ENCODE measurements at regions not wholly inside any gene's neighbourhood (a gene's known extent, or its start where the extent isn't known, plus 50 kb on each side); places are given as distances from the start of the nearest gene placed in this dataset.

GRCh38 chr3:57009802-57010201 is 50.7 kb upstream of the SPATA12 start:
- no peak for DNase-seq

DNA sequence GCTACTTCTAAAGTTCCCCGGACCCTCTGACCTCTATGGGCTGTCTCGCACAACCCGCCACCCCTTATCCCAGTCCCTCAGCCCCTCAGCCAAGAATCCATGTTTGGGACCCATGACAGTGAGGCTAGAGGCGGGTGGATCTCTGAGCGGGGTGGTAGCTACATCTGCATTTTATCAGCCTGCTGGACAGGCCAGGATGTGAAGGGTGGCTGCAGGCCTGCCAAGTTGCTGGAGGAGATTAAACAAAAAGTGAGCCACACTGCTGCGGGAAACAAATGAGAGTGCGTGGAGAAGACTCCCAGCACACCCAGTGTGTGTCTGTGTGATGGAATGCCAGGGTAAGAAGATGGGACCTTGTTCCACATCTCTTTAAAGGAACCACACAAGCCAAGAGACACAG is 51.1 kb upstream of the SPATA12 start:
- no peak for DNase-seq

- DNase-seq, result no peak
Observed at GRCh38 chr3:57007521-57008460, 52.7 kb upstream of the SPATA12 start.

- no peak for DNase-seq
Observed at GRCh38 chr3:57006949-57007419, 53.5 kb upstream of the SPATA12 start.

GRCh38 chr3:57006179-57006657 is 54.2 kb upstream of the SPATA12 start:
- DNase-seq, result peak; percentile 43

DNA sequence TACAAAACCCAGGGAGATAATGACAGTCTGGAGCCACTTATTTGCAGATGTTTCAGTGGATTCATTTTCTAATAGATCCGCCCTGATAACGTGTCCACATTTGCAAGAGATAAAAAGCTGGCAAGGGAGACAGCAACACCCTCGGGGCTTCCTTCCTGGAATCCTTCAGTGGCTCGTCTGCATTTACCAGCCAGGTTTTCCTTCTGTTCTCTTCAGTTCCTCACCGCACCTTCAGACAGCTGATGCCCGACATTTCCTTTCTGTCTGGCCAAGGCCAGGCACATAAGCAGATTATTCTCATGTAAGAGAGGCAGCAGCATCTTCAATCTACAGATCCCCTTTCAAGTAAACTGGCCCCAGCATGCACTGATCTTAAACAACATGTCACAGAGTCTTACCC is 56.2 kb upstream of the SPATA12 start:
- DNase-seq, result no peak

GRCh38 chr3:57003676-57004075 is 56.8 kb upstream of the SPATA12 start:
- no peak for DNase-seq

- DNase-seq, result no peak
Observed at GRCh38 chr3:57001356-57001755, 59.1 kb upstream of the SPATA12 start.

DNA sequence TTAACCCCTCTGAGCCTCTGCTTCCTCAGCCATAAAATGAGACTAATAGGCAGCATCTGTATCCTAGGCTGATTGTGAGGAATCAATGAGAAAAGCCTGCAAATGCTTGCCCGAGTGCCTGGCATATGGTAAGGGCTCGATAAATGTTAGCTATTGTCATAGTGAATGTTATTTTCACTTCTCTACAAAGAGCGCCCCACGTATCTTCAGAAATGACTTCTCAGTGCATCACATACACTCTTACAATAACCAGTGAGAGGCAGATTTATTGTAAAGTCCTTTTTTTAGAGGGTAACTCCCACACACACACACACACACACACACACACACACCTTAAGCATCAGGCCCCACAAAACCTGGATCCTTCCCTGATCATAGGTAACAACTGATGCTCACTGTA is 60.5 kb upstream of the SPATA12 start:
- no peak for DNase-seq

DNA sequence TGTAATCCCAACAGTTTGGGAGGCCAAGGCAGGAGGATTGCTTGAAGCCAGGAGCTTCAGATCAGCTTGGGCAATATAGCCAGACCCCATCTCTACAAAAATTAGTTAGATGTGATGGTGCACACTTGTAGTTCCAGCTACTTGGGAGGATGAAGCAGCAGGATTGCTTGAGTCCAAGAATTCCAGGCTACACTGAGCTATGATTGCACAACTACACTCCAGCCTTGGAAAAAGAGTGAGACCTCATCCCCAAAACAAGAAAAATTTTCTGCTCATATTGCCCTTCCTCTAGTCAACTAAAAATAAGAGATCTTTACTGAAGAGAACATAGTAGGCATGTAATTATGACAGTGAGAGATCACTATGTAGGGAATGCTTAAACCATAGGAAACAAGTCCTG is 60.9 kb upstream of the SPATA12 start:
- DNase-seq, result no peak

DNA sequence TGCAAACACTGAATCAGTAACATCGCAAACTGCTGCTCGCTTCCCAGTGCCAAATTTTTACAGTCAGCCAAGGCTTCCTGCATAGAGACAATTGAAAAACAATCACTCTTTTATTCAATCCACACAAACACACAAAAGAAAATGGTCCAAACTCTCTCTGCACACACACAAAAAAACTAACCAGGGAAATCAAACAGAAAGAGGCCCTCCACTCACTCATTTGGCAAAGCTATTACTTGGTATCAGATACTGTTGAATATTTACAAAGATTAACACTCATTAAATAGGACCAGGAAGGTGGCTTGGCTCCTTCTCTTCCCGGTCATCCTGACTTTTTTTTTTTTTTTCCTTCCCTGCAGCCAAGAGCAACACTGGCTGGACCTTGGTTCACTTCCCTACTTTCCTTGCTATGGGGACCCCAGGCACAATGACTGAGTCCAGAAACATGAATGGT is 62.4 kb upstream of the SPATA12 start:
- DNase-seq, result no peak

- no peak for DNase-seq
Observed at GRCh38 chr3:56997675-56998074, 62.8 kb upstream of the SPATA12 start.

DNA sequence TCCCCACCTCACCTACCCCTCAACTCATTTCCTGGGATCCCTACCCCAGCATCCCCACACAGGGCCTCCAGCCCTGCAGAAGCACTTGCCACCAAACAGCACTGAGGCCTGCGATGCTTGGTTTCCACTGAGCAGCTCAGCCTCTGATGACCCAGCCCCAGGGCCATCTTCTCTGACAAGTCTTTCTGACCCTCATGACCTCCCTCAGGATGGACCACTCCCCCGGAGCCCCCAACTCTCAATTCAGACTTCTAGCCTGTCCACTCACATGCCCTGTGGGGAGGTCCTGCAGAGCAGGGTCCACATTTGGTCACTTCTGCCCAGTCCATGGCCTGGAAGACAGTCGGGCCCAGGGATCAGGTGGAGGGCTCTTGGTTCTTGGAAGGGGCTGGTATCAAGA is 63.4 kb upstream of the SPATA12 start:
- no peak for DNase-seq

DNA sequence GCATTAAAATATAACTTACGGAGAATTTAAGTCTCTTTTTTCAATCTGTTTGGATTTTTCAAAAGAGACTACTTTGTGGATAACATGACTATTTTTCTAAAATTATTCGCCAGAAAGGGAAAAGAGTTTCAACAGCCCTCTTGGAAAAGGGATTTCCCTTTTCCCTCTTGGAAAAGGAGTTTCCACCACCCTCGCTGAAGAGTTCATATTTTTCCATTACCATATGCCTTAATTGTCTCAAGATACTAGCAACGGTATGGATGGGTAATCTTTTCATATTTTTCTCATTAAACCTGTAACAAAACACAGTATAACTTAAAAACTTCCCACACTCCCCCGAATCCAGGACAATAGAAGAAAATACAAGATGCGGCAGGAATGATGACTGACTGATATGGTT is 66.1 kb upstream of the SPATA12 start:
- no peak for DNase-seq

DNA sequence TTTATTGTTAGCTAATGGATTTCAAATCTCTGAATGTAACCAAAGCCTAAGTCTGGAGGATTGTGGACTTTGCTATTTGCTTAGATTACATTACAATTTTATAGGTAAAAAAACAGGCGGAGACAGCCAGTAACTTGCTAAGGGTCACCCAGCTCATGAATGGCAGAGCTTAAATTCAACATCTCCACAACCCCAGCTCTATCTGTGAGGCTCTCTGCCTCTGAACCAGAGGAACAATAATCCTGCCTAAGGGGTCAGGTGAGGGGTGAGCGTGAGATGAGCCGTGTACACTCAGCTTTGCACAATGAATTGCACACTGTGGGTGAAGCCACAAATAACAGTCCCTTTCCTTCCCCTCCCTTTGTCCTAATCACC is 69.8 kb upstream of the SPATA12 start:
- no peak for DNase-seq

GRCh38 chr3:56989977-56990640 is 70.4 kb upstream of the SPATA12 start:
- DNase-seq, result no peak

- DNase-seq, result no peak
Observed at GRCh38 chr3:56989169-56989976, 71.1 kb upstream of the SPATA12 start.

DNA sequence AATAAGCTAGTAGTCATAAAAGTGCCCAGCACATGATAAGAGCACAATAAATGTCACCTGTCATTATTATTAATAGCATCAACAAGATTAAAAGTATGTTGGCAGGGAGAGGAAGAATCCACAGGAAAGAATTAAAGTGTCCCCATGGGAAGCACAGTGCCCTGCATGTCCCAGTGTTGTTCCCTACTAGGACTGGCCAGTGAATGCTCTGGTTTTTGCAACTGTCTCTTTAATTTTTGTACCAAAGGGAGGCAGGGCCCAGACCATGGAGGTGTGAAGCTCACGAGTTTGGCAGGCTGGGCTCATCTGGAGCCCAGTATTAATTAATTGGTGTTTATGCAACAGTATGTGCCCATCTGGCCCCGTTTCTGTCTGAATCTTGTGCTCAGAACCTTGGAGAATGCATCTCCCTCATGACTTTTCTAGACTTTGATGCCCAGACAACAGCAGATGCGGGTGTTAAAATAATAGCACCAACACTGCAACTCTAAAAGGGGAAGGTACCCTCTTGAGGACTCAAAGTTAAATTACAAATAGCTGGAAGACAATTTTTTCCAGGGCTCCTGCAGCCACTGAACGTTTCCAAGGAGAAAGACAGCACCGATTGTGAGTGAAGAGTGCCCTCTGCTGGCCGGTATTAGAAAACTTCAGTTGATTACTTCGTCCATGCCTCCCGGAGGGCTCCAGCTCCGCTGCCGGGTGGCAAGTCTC is 71.9 kb upstream of the SPATA12 start:
- DNase-seq, result peak; percentile 16

DNA sequence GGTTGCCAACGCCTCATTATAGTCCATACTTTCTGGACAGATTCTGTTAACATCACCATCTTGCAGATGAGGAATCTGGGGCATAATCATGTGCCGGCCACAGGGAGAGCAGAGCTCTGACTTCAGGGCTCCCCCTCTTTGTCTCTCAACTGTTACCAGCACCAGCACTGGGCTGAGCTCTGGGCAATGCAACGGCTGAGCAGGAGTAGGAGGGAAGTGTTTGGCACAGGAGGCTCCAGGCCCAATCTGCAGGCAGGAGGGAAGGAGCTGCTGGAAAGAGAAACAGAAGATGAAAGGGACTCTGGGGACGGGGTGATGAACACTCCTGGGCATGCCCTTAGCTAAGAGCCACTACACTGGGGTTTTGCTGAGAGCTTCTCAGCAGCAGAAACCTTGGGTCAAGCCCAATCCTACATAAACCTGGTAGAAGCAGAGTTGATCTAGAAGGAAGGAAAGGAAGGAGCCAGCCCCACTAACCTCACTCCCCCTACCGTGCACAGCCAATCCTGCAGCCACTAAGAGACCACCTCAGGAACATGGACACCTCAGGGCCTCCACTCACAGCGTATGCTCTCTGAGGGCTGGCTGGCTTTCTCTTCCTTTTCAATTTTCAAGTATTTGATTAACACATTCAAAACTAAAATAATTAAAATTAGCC is 73.1 kb upstream of the SPATA12 start:
- DNase-seq, result no peak

- DNase-seq, result no peak
Observed at GRCh38 chr3:56986347-56986746, 74.1 kb upstream of the SPATA12 start.

- DNase-seq, result no peak
Observed at GRCh38 chr3:56985878-56986277, 74.6 kb upstream of the SPATA12 start.

GRCh38 chr3:56985460-56985859 is 75.0 kb upstream of the SPATA12 start:
- no peak for DNase-seq
